GM19455 (cell line): ENCODE measurements at regions not wholly inside any gene's neighbourhood (a gene's known extent, or its start where the extent isn't known, plus 50 kb on each side); places are given as distances from the start of the nearest gene placed in this dataset.

ENCODE experiments used
- ATAC-seq: cut with Tn5 transposase; IDR thresholded peaks from one replicate; pipeline ENCODE4 v1.9.1; 2021; ENCODE audit not compliant: unreplicated experiment

- ATAC-seq, result no peak
These were observed 227.1 kb downstream of the MYCN start for GRCh38 chr2:16167451-16167861.

GRCh38 chr2:16166327-16166981, 226.1 kb downstream of the MYCN start:
- no peak for ATAC-seq

GRCh38 chr2:16165518-16166326, 225.4 kb downstream of the MYCN start:
- no peak for ATAC-seq

- ATAC-seq, result no peak
These were observed 222.2 kb downstream of the MYCN start for GRCh38 chr2:16162491-16163040.

GRCh38 chr2:16161768-16162490, 221.6 kb downstream of the MYCN start:
- no peak for ATAC-seq

GRCh38 chr2:16161085-16161565, 220.8 kb downstream of the MYCN start:
- no peak for ATAC-seq

- ATAC-seq, result no peak
These were observed 220.1 kb downstream of the MYCN start for GRCh38 chr2:16160281-16161084.

- no peak for ATAC-seq
These were observed 216.1 kb downstream of the MYCN start for GRCh38 chr2:16156411-16156810.

GRCh38 chr2:16155766-16156165, 215.4 kb downstream of the MYCN start:
- no peak for ATAC-seq

- ATAC-seq, result no peak
These were observed 215.0 kb downstream of the MYCN start for GRCh38 chr2:16155366-16155765.

GRCh38 chr2:16154501-16155280, 214.3 kb downstream of the MYCN start:
- ATAC-seq, result no peak

GRCh38 chr2:16154061-16154460, 213.7 kb downstream of the MYCN start:
- no peak for ATAC-seq

- ATAC-seq, result no peak
These were observed 213.3 kb downstream of the MYCN start for GRCh38 chr2:16153754-16154035.

GRCh38 chr2:16152928-16153753, 212.8 kb downstream of the MYCN start:
- no peak for ATAC-seq

- ATAC-seq, result no peak
These were observed 211.9 kb downstream of the MYCN start for GRCh38 chr2:16152071-16152927.

GRCh38 chr2:16151651-16152050, 211.3 kb downstream of the MYCN start:
- ATAC-seq, result no peak

- no peak for ATAC-seq
These were observed 210.9 kb downstream of the MYCN start for GRCh38 chr2:16151281-16151570.

- no peak for ATAC-seq
These were observed 210.3 kb downstream of the MYCN start for GRCh38 chr2:16150456-16151280.
